Neuronal stem cell (in vitro differentiated cells): ENCODE measurements at regions not wholly inside any gene's neighbourhood (a gene's known extent, or its start where the extent isn't known, plus 50 kb on each side); places are given as distances from the start of the nearest gene placed in this dataset.

Source experiments
- DNase-seq: peaks from one replicate; pipeline ENCODE4 v3.0.0-alpha.2; 2013; ENCODE audit warnings: low spot score
- H2AFZ ChIP-seq: one replicate; pipeline ENCODE4 v1.6.1; 2013; ENCODE audit warnings: mild to moderate bottlenecking, low read length, inconsistent platforms
- H2AK5ac ChIP-seq: 2 replicates; pipeline ENCODE4 v1.6.1; 2013; ENCODE audit warnings: low read depth, mild to moderate bottlenecking, inconsistent platforms, low read length, moderate library complexity, mixed read lengths
- H2BK120ac ChIP-seq: 2 replicates; pipeline ENCODE4 v1.6.1; 2013; ENCODE audit warnings: low read depth, mild to moderate bottlenecking, inconsistent platforms, low read length, moderate library complexity, mixed read lengths
- H2BK12ac ChIP-seq: one replicate; pipeline ENCODE4 v1.6.1; 2013; ENCODE audit warnings: low read length, inconsistent platforms
- H2BK15ac ChIP-seq: 2 replicates; pipeline ENCODE4 v1.6.1; 2013; ENCODE audit warnings: mild to moderate bottlenecking, low read length, inconsistent platforms, mixed read lengths
- H2BK5ac ChIP-seq: one replicate; pipeline ENCODE4 v1.6.1; 2013; ENCODE audit warnings: inconsistent platforms, mild to moderate bottlenecking, low read length, moderate library complexity
- H3K14ac ChIP-seq: one replicate; pipeline ENCODE4 v1.6.1; 2013; ENCODE audit warnings: low read length, inconsistent platforms
- H3K18ac ChIP-seq: 2 replicates; pipeline ENCODE4 v1.6.1; 2013; ENCODE audit warnings: low read length, inconsistent platforms
- H3K23ac ChIP-seq: 2 replicates; pipeline ENCODE4 v1.6.1; 2013; ENCODE audit warnings: low read depth, mild to moderate bottlenecking, mixed read lengths, low read length, inconsistent platforms; ENCODE audit not compliant: poor library complexity
- H3K27ac ChIP-seq: replicated peaks from 3 replicates; pipeline ENCODE4 v1.5.1; 2013; ENCODE audit warnings: low read length, inconsistent platforms
- H3K27me3 ChIP-seq, 3 experiments: 2 replicates each; pipeline ENCODE4 v1.6.1; 2013; ENCODE audit warnings: low read length in 3 of 3, mild to moderate bottlenecking in 2 of 3, inconsistent platforms in 1 of 3, low read depth in 1 of 3, mixed read lengths in 1 of 3, moderate library complexity in 1 of 3; ENCODE audit not compliant: control insufficient read depth in 3 of 3, insufficient read depth in 3 of 3
- H3K36me3 ChIP-seq, 2 donors: replicated peaks in 1 of 2; 2 replicates each; pipeline ENCODE4 v1.6.1; 2013; ENCODE audit warnings: low read length in 2 of 2; ENCODE audit not compliant: control insufficient read depth in 2 of 2, insufficient read depth in 2 of 2
- H3K4ac ChIP-seq: 2 replicates; pipeline ENCODE4 v1.6.1; 2013; ENCODE audit warnings: inconsistent platforms, mild to moderate bottlenecking, low read length, moderate library complexity
- H3K4me1 ChIP-seq, 2 donors: 1 replicate in 1 of 2; 2 replicates in 1 of 2; pipeline ENCODE4 v1.6.1; 2013; ENCODE audit warnings: low read length in 2 of 2, low read depth in 1 of 2; ENCODE audit not compliant: control insufficient read depth in 2 of 2, insufficient read depth in 1 of 2
- H3K4me2 ChIP-seq: one replicate; pipeline ENCODE4 v1.6.1; 2013; ENCODE audit warnings: mild to moderate bottlenecking, low read length, inconsistent platforms; ENCODE audit not compliant: insufficient read depth, poor library complexity, severe bottlenecking
- H3K4me3 ChIP-seq, 2 donors: 2 replicates each; pipeline ENCODE4 v1.5.1; 2013; ENCODE audit warnings: low read length in 2 of 2, mild to moderate bottlenecking in 2 of 2, inconsistent platforms in 1 of 2, moderate library complexity in 1 of 2
- H3K79me1 ChIP-seq: one replicate; pipeline ENCODE4 v1.6.1; 2013; ENCODE audit warnings: low read depth, mild to moderate bottlenecking, inconsistent platforms, low read length, moderate library complexity
- H3K9ac ChIP-seq: one replicate; pipeline ENCODE4 v1.6.1; 2013; ENCODE audit warnings: mild to moderate bottlenecking, low read depth, low read length, inconsistent platforms; ENCODE audit not compliant: poor library complexity
- H3K9me3 ChIP-seq, 2 donors: replicated peaks in 1 of 2; 2 replicates each; pipeline versions ENCODE3 to v1.6.1; 2013; ENCODE audit warnings: low read length in 2 of 2, mild to moderate bottlenecking in 2 of 2, inconsistent platforms in 1 of 2, low read depth in 1 of 2, mixed read lengths in 1 of 2, moderate library complexity in 1 of 2; ENCODE audit not compliant: control insufficient read depth in 2 of 2, insufficient read depth in 1 of 2
- H4K8ac ChIP-seq: one replicate; pipeline ENCODE4 v1.6.1; 2013; ENCODE audit warnings: low read depth, mild to moderate bottlenecking, inconsistent platforms, low read length, moderate library complexity
- H4K91ac ChIP-seq: one replicate; pipeline ENCODE4 v1.6.1; 2013; ENCODE audit warnings: low read length, low read depth, mild to moderate bottlenecking, inconsistent platforms; ENCODE audit not compliant: poor library complexity
- WGBS, 2 donors: extraction: QIAGEN DNeasy Blood & Tissue Kit; methylation state at CpG; one replicate each; pipeline ENCODE4 v1.1.7; 2013; ENCODE audit warnings: missing lambda C conversion rate in 2 of 2, mixed read lengths in 1 of 2; ENCODE audit not compliant: insufficient read length in 2 of 2, insufficient replicate concordance in 1 of 2; ENCODE audit errors: extremely low coverage in 2 of 2; 5-methylcytosine and 5-hydroxymethylcytosine counted together

DNA sequence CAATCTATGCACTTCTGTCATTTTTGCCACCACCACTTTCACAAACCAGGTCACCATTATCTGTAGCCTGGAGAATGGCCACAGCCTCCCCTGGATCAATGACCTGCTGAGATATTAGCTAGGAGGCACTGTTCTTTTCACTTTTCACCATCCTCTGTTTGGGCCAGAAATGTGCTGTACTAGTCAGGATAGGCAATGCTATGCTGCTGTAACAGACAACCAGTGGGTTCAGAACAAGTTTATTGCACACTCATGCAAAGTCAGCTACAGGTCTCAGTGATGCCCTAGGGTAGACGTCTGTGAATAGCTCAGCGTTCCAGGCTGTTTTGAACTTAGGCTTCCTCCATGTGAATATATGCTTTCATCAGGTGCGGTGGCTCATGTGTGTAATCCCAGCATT lies 231.5 kb downstream of the SUDS3 start:
- H2BK120ac ChIP-seq = no peak overlapping the region
- no peak overlapping the region for H4K91ac ChIP-seq
- no peaks in the 10 kb centered on the region for H3K79me1 ChIP-seq
- H2BK15ac ChIP-seq = no peak overlapping the region
- no peak overlapping the region for H3K4ac ChIP-seq
- H2BK5ac ChIP-seq = no peak overlapping the region
- H4K8ac ChIP-seq = no peak overlapping the region
- H3K27ac ChIP-seq = no peak overlapping the region
- no peak overlapping the region for H3K4me2 ChIP-seq
- no peak overlapping the region for H2BK12ac ChIP-seq
- H3K9ac ChIP-seq = no peak overlapping the region
- no peak overlapping the region for H2AK5ac ChIP-seq
- no peak for DNase-seq
- H3K36me3 ChIP-seq = no peaks in the 10 kb centered on the region
- H3K27me3 ChIP-seq = no peaks in the 10 kb centered on the region
- H2AFZ ChIP-seq = no peak overlapping the region
- no peak overlapping the region for H3K14ac ChIP-seq
- H3K18ac ChIP-seq = no peak overlapping the region
- no peak overlapping the region for H3K23ac ChIP-seq
- no CpG with 5 or more reads among the region's 3 CpGs for WGBS, 2 donors
- peaks cover 12 to 14% of the 10 kb centered on the region in 2 donors for H3K4me1 ChIP-seq
- H3K9me3 ChIP-seq = peaks cover 1 to 3% of the 10 kb centered on the region in 2 donors
- H3K4me3 ChIP-seq = no peak overlapping the region

DNA sequence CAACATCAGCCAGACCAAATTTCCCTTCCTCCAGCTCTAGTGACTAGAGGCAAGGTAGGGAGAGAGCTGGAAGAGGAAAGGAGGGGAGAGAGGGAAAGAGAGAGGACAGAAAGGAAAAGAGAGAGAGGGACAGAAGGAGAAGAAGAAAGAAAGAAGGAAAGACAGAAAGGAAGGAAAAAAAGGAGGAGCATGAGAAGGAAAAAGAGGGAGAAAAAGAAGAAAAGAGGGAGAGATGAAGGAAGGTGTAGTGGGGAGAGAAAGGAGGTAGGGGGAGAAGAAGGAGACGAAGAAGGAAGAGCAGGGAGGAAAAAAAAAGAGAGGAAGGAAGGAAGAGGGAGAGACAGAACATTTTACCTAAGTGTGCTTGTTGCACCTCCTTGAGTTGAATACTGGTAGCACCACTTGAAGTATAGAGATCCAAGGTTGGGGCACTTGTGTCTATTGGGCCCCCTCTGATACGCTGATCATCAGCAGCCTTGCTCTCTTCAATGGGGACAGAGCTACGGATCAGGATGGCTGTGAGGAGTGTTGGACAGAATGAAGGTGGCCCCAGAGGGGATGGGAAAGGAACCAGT lies 232.5 kb downstream of the SUDS3 start:
- no peak overlapping the region for H2AFZ ChIP-seq
- no peak overlapping the region for H3K18ac ChIP-seq
- no peak overlapping the region for H3K27ac ChIP-seq
- H3K4ac ChIP-seq = no peak overlapping the region
- peaks cover 12 to 14% of the 10 kb centered on the region in 2 donors for H3K4me1 ChIP-seq
- no peak overlapping the region for H2BK12ac ChIP-seq
- H3K9ac ChIP-seq = no peak overlapping the region
- H3K23ac ChIP-seq = no peak overlapping the region
- no peaks in the 10 kb centered on the region for H3K36me3 ChIP-seq
- H3K4me2 ChIP-seq = no peak overlapping the region
- no peak overlapping the region for H2AK5ac ChIP-seq
- no peak overlapping the region for H2BK5ac ChIP-seq
- H3K27me3 ChIP-seq = no peaks in the 10 kb centered on the region
- DNase-seq = no peak
- H3K79me1 ChIP-seq = no peaks in the 10 kb centered on the region
- no peak overlapping the region for H3K14ac ChIP-seq
- H4K91ac ChIP-seq = no peak overlapping the region
- H4K8ac ChIP-seq = no peak overlapping the region
- H3K4me3 ChIP-seq = no peak overlapping the region
- peaks cover 3 to 7% of the 10 kb centered on the region in 2 donors for H3K9me3 ChIP-seq
- 100% methylated on average over 1 of the region's 3 CpGs; no CpG with 5 or more reads in 1 of the 2 donors for WGBS, 2 donors
- no peak overlapping the region for H2BK15ac ChIP-seq
- H2BK120ac ChIP-seq = no peak overlapping the region

DNA sequence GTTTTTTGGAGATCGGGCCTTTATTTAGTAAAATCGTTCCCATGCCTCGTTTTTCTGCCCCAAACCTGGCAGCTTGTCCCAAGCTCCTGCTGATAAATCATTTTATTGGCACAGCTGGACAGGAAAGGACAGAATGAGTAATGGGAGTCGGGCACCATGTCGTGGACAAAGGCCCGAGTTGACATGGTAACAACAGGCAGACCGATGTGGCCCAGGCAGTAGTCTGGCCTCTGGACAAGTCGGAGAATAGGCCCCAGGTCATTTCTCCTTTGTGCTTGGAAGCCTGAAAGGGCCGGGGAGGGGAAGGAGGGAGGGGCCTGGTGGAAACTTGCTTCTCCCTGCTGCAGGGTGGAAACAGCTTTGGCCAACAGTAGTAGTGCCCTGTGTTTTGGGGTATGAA lies 234.9 kb downstream of the SUDS3 start:
- Histone ChIP-seq H2BK15ac (no peak overlapping the region), H2AK5ac (no peak overlapping the region), H3K18ac (no peak overlapping the region), H4K8ac (no peak overlapping the region), H2BK12ac (no peak overlapping the region), H3K4me3 (no peak overlapping the region), H2AFZ (peak overlapping the region; percentile 82), H3K4me2 (no peak overlapping the region), H3K4me1 (peaks cover 12 to 14% of the 10 kb centered on the region in 2 donors), H3K27ac (peak overlapping the region; percentile 57), H2BK5ac (no peak overlapping the region), H3K36me3 (no peaks in the 10 kb centered on the region), H3K79me1 (no peaks in the 10 kb centered on the region), H3K14ac (no peak overlapping the region), H2BK120ac (no peak overlapping the region), H3K9me3 (peaks cover 3 to 7% of the 10 kb centered on the region in 2 donors), H3K23ac (no peak overlapping the region), H3K27me3 (no peaks in the 10 kb centered on the region), H3K9ac (no peak overlapping the region), H4K91ac (no peak overlapping the region), H3K4ac (no peak overlapping the region)
- peak; percentile 68 for DNase-seq
- whole genome bisulfite sequencing, 2 donors = no CpG with 5 or more reads among the region's 9 CpGs

DNA sequence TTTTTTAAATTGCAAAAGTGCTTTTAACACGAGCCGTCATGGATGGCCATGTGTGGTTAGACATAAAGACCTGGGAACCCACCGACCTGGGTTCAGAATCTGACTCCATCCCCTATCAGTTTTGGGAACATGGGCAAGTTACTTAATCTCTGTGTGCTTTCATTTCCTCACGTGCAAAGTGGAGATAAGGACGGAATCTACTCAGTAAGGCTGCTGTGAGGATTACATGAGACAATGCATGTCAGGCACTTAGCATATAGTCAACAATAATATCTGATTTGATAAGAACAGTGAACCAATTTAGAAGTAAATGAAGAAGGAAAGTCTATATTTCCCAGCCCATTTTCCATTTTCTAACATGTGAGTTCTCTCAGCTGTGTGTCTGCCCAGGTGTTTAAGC lies 235.4 kb downstream of the SUDS3 start:
- Histone ChIP-seq H4K91ac (no peak overlapping the region), H2AK5ac (no peak overlapping the region), H2BK15ac (no peak overlapping the region), H3K27ac (peak overlapping the region; percentile 64), H2BK12ac (no peak overlapping the region), H4K8ac (no peak overlapping the region), H2AFZ (no peak overlapping the region), H2BK120ac (no peak overlapping the region), H3K27me3 (no peaks in the 10 kb centered on the region), H3K9me3 (peaks cover 3 to 7% of the 10 kb centered on the region in 2 donors), H2BK5ac (no peak overlapping the region), H3K14ac (no peak overlapping the region), H3K18ac (no peak overlapping the region), H3K4me3 (no peak overlapping the region), H3K79me1 (no peaks in the 10 kb centered on the region), H3K23ac (no peak overlapping the region), H3K4me1 (peaks cover 12 to 14% of the 10 kb centered on the region in 2 donors), H3K4me2 (no peak overlapping the region), H3K9ac (no peak overlapping the region), H3K36me3 (no peaks in the 10 kb centered on the region), H3K4ac (no peak overlapping the region)
- no CpG with 5 or more reads among the region's 5 CpGs for WGBS, 2 donors
- DNase-seq = no peak
